HK-2 (cell line): ENCODE measurements at regions not wholly inside any gene's neighbourhood (a gene's known extent, or its start where the extent isn't known, plus 50 kb on each side); places are given as distances from the start of the nearest gene placed in this dataset.
A peak's percentile ranks its signal among the peaks of the same experiment; 100 is the strongest.
"Not testable (repeated sequence)": the region's sequence is repeated elsewhere in the genome, so short reads cannot be mapped to it uniquely, and the experiment has no call there.

Experiments
- DNase-seq: peaks from one replicate; pipeline ENCODE4 v3.0.0-alpha.2; 2018; ENCODE audit not compliant: unreplicated experiment

- no peak for DNase-seq
Observed at GRCh38 chr7:21317966-21318915, 109.6 kb upstream of the SP4 start.

GRCh38 chr7:21318916-21319270 lies 109.0 kb upstream of the SP4 start:
- no peak for DNase-seq

DNA sequence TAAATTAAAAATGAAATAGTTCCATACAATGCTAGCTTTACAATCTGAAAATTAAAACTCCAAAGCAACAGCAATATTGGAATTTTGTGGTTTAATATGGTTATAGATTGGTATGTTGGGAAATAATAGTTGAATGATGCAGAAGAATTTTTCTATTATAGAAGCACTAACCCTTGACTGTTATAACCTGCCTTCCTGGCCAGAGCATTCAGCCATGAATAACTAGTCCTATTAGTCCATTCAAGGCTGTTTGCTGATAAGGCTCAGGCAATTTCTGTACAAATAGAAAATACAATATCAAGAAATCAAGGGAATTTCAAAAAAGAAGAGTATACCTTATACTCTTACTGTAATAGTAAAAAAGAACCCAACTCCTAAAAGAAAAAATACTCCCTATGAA lies 101.6 kb upstream of the SP4 start:
- no peak for DNase-seq

DNA sequence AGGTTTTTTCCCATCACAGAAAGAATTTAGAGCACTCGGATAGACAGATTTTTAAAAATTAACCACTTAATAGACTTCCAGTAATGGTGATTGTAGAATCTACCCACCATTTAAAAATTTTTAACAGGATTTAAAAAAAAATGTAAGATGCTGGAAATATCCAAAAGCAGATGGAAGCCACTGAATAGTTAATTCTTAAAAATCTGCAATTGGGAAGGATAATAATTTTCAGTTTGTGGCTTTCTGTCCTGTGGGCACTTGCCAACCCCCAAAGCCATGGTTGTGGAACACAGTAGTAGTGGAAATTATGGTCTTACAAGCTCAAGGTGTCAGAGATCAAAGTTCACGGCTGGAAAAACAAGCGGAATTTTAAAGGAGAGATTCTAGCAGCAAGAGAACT lies 101.0 kb upstream of the SP4 start:
- DNase-seq: peak; percentile 5

- DNase-seq: no peak
Observed at GRCh38 chr7:21327422-21328409, 100.2 kb upstream of the SP4 start.

GRCh38 chr7:21330462-21331178 lies 97.3 kb upstream of the SP4 start:
- no peak for DNase-seq

DNA sequence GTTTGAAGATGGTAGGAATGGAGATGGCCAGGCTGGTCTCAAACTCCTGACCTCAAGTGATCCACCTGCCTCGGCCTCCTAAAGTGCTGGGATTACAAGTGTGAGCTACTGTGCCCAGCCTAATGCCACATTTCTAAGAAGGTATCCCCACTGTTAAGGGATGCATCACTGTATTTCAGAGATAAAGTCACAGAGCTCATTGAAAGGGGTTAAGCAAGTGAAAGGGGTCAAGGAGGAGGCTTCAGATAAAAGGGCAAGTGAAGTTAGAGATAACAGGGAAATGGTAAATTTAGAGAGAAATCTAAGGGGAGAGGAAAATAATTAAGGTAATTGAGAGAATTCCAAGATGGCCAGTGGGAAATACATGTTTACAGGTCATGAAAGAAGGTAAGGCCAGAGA lies 93.0 kb upstream of the SP4 start:
- DNase-seq: no peak

DNA sequence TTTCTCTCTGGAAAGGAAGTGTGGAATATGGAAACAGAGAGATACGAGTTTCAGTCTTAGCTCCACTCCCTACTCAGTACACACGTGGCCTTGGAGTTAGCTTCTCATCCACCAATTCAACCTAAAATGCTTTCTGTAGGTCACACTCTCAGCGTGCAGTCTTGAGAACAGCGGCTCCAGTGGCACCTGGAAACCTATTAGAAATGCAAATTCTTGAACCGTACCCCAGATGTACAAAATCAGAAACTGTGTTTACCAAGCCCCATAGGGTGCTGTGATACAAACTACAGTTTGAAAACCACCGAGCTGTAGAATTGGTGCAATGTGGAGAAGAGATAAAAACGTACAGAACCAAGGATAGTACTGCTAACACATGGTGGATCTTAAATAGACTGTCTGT lies 91.1 kb upstream of the SP4 start:
- no peak for DNase-seq

- no peak for DNase-seq
Observed at GRCh38 chr7:21338728-21339164, 89.1 kb upstream of the SP4 start.

DNA sequence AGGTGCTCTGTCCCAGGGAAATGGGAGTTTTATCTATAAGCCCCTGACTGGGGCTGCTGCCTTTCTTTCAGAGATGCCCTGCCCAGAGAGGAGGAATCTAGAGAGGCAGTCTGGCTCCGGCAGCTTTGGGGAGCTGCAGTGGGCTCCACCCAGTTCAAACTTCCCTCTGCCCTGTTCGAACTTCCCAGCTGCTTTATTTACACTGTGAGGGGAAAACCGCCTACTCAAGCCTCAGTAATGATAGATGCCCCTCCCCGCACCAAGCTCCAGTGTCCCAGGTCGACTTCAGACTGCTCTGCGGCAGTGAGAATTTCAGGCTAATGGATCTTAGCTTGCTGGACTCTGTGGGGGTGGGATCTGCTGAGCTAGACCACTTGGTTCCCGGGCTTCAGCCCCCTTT lies 83.0 kb upstream of the SP4 start:
- DNase-seq: not testable (repeated sequence)

GRCh38 chr7:21345361-21345760 lies 82.5 kb upstream of the SP4 start:
- no peak for DNase-seq

DNA sequence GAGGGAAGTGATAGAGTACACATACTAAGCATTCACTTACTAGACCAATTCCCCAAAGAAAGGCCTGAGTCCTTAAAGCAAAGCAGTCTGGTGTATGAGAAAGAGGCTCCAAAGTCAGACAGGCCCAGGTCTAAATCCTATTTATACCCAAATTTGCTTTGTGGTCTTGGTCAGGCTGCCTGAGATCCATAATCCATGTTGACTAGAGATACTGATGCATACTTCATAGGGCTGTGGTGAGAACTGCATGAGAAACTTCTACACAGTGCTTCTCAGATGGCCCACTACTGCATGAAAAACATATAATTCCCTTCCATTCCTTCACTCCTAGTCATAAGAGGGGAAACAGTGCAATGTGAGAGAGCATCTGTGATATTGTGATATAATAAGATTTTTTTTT lies 81.6 kb upstream of the SP4 start:
- no peak for DNase-seq

GRCh38 chr7:21352540-21353387 lies 75.1 kb upstream of the SP4 start:
- no peak for DNase-seq

GRCh38 chr7:21353388-21353780 lies 74.5 kb upstream of the SP4 start:
- DNase-seq: no peak

- DNase-seq: no peak
Observed at GRCh38 chr7:21354284-21354683, 73.6 kb upstream of the SP4 start.

GRCh38 chr7:21355406-21355874 lies 72.4 kb upstream of the SP4 start:
- no peak for DNase-seq

DNA sequence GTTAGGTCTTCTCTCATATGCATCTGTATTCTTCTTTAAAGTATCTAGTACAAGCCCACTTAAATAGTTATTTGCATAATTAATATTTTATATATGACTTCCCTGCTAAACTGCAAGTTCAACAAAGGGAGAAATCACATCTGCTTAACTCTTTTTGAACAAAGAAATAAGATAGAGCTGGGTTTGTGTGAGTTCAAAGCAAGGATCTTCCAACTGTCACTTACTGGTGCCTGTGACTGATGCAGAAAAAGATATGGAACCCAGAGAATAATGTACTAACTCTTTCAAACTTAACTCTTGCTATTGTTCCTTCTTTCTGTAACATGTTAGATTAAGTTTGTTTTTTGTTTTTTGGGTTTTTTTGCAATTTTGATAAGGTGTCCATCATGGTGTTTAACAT lies 71.3 kb upstream of the SP4 start:
- DNase-seq: no peak

GRCh38 chr7:21357151-21358097 lies 70.5 kb upstream of the SP4 start:
- DNase-seq: no peak

GRCh38 chr7:21358648-21359047 lies 69.2 kb upstream of the SP4 start:
- no peak for DNase-seq

DNA sequence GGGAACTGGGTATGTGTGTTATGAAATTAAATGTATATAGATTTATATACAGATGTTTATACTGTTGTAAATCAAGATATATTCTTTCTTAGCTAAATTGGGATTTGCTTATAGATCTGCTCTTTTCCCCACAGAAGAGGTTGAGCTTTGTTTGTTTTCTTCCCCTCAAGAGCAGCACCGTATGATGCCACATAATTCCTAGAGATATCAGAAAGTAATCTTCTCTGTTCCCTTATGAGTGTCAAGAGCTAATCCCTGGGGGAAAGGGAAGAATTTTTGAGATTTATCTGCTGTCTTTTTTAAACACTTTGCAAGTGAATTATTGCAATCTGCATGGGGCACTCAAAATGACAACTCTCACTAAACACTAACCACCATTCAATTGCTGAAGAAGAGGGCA lies 68.7 kb upstream of the SP4 start:
- no peak for DNase-seq
